HG02763 (cell line): ENCODE measurements at regions not wholly inside any gene's neighbourhood (a gene's known extent, or its start where the extent isn't known, plus 50 kb on each side); places are given as distances from the start of the nearest gene placed in this dataset.

ENCODE experiments used
- ATAC-seq: cut with Tn5 transposase; IDR thresholded peaks from one replicate; pipeline ENCODE4 v1.9.1; 2021; ENCODE audit warnings: mild to moderate bottlenecking, moderate library complexity; ENCODE audit not compliant: unreplicated experiment

GRCh38 chr6:102553214-102553613 is 1159.7 kb downstream of the GRIK2 start:
- no peak for ATAC-seq

- no peak for ATAC-seq
Observed at GRCh38 chr6:102549221-102549874, 1155.8 kb downstream of the GRIK2 start.

GRCh38 chr6:102525336-102525735 is 1131.8 kb downstream of the GRIK2 start:
- ATAC-seq: no peak

- no peak for ATAC-seq
Observed at GRCh38 chr6:102520966-102521365, 1127.5 kb downstream of the GRIK2 start.

- no peak for ATAC-seq
Observed at GRCh38 chr6:102517506-102517905, 1124.0 kb downstream of the GRIK2 start.

GRCh38 chr6:102501615-102502014 is 1108.1 kb downstream of the GRIK2 start:
- ATAC-seq: peak; percentile 65

- no peak for ATAC-seq
Observed at GRCh38 chr6:102494808-102495207, 1101.3 kb downstream of the GRIK2 start.

- no peak for ATAC-seq
Observed at GRCh38 chr6:102493485-102493884, 1100.0 kb downstream of the GRIK2 start.

GRCh38 chr6:102488729-102489128 is 1095.2 kb downstream of the GRIK2 start:
- no peak for ATAC-seq

- no peak for ATAC-seq
Observed at GRCh38 chr6:102485480-102485879, 1092.0 kb downstream of the GRIK2 start.

GRCh38 chr6:102474041-102474807 is 1080.7 kb downstream of the GRIK2 start:
- no peak for ATAC-seq

- no peak for ATAC-seq
Observed at GRCh38 chr6:102458990-102459389, 1065.5 kb downstream of the GRIK2 start.

GRCh38 chr6:102438171-102438570 is 1044.7 kb downstream of the GRIK2 start:
- ATAC-seq: no peak

GRCh38 chr6:102417368-102417998 is 1024.0 kb downstream of the GRIK2 start:
- no peak for ATAC-seq

GRCh38 chr6:102415891-102416290 is 1022.4 kb downstream of the GRIK2 start:
- ATAC-seq: no peak

GRCh38 chr6:102411796-102412195 is 1018.3 kb downstream of the GRIK2 start:
- ATAC-seq: no peak

- no peak for ATAC-seq
Observed at GRCh38 chr6:102407886-102408741, 1014.6 kb downstream of the GRIK2 start.

GRCh38 chr6:102405860-102406259 is 1012.4 kb downstream of the GRIK2 start:
- ATAC-seq: no peak

- ATAC-seq: no peak
Observed at GRCh38 chr6:102402635-102403329, 1009.3 kb downstream of the GRIK2 start.

GRCh38 chr6:102398788-102399390 is 1005.4 kb downstream of the GRIK2 start:
- ATAC-seq: no peak
